Suppressor macrophage (primary cell): ENCODE measurements at regions not wholly inside any gene's neighbourhood (a gene's known extent, or its start where the extent isn't known, plus 50 kb on each side); places are given as distances from the start of the nearest gene placed in this dataset.
"Not testable (repeated sequence)": the region's sequence is repeated elsewhere in the genome, so short reads cannot be mapped to it uniquely, and the experiment has no call there.

ENCODE experiments used
- DNase-seq, 4 experiments: peaks; one replicate each; pipeline ENCODE4 v3.0.0-alpha.2; 2020 to 2022

- no peak for DNase-seq
Observed at GRCh38 chr4:138891631-138892031, 124.0 kb upstream of the NOCT start.

GRCh38 chr4:138890891-138891570 is 124.5 kb upstream of the NOCT start:
- DNase-seq, result no peak

- no peak for DNase-seq
Observed at GRCh38 chr4:138889216-138889615, 126.4 kb upstream of the NOCT start.

GRCh38 chr4:138887741-138888140 is 127.8 kb upstream of the NOCT start:
- no peak for DNase-seq

- DNase-seq, result no peak
Observed at GRCh38 chr4:138887341-138887740, 128.2 kb upstream of the NOCT start.

GRCh38 chr4:138879757-138880156 is 135.8 kb upstream of the NOCT start:
- DNase-seq, result no peak

- no peak for DNase-seq
Observed at GRCh38 chr4:138875891-138876608, 139.5 kb upstream of the NOCT start.

DNA sequence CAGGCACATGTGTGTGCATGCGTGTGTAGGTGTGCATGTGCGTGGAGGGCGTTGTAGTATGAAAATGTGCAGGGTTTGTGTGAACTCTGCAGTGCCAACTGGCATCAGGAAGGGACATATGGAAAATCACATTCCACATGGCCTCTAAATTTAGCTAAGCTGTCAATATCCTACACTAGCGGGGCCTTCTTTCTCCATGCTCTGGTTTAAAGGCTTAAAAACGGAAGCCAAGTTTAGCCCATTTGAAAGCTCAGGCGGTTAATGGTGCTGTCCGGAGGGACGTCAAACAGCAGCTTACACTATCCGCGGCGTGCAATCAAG is 144.1 kb upstream of the NOCT start:
- no peak for DNase-seq

- peak; percentile 76 to 82 (median 80) for DNase-seq
Observed at GRCh38 chr4:138870737-138871554, 144.6 kb upstream of the NOCT start.

- no peak for DNase-seq
Observed at GRCh38 chr4:138869631-138870030, 145.9 kb upstream of the NOCT start.

GRCh38 chr4:138869165-138869564 is 146.4 kb upstream of the NOCT start:
- no peak for DNase-seq

DNA sequence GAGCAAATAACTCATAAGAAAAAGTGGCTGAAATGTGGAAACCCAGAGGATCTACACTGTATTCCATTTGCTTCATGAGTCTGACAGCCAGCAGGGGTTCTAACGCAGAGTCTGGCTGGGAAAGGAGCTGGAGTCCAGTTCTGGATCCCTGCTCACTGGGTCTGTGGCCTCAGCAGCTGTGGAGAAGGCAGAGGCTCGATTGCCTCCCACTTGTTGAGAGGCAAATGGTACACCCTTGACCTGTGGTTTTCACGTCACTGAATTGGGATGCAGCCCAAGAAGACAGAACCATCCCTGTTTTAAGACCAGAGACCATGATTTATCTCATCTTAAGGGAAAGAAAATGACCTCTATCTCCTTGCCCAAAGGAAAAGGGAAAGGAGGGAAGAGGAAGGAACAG is 147.0 kb upstream of the NOCT start:
- no peak for DNase-seq

DNA sequence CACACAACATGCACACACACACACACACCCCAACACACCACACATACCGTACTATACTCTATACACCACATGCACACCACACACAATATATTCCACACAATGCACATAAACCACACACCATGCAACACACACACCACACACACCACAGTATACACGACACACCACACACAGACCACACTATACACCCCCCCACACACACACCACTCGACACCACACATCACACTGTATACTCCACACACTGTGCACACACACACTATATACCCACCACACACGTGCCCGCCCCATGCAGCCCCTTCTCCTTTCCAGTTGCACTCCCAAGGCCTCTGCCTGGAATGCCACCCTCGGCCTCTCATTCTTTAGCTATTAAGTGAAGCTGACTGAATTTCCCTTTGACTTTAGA is 148.2 kb upstream of the NOCT start:
- DNase-seq, result no peak

GRCh38 chr4:138866314-138866713 is 149.3 kb upstream of the NOCT start:
- DNase-seq, result no peak

- DNase-seq, result no peak
Observed at GRCh38 chr4:138865765-138866164, 149.8 kb upstream of the NOCT start.

DNA sequence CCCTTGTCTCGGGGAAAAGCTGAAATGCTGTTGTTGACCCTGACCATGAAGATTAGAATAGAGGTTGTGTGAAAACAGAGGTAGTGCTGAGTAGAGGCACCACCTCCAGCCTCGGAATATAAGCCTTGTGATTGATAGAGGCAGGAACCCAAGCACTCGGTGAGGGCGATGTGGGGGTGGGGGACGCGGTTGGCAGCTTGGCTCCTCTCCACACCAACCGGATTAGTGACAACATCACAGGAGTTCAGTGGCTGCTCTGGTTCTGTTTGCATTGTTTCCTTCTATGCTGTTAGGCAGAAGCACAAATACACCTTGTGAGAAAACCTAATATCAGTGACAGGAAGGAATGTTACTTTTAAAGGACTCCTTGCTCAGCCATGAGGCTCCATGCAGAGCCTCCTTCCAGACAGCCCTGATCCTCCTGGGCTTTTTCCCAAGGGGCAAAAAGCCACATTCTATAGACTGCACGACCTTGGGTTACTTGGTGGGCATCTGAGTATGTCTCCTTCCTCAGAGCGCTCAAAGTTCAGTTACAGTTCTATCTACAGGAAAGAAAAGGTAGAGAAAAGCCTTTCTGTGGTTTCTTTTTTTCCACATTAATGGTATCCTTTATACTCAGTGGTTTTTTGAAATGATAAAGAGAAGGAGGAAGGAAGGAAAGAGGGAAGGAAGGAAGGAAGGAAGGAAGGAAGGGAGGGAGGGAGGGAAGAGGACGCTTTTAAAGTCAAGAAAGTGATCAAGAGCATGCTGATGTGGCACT is 150.4 kb upstream of the NOCT start:
- DNase-seq, result no peak

GRCh38 chr4:138863160-138863559 is 152.4 kb upstream of the NOCT start:
- no peak for DNase-seq

GRCh38 chr4:138861135-138861534 is 154.4 kb upstream of the NOCT start:
- no peak for DNase-seq

DNA sequence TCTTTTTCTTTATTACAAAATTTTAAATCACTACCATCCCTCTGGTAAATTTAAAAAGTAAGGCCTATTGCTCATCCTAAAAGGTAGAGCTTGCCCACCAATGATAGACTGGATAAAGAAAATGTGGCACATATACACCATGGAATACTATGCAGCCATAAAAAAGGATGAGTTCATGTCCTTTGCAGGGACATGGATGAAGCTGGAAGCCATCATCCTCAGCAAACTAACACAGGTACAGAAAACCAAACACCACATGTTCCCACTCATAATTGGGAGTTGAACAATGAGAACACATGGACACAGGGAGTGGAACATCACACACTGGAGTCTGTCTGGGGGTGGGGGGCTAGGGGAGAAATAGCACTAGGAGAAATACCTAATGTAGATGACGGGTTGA is 155.2 kb upstream of the NOCT start:
- DNase-seq, result not testable (repeated sequence)

GRCh38 chr4:138859254-138859653 is 156.3 kb upstream of the NOCT start:
- no peak for DNase-seq

DNA sequence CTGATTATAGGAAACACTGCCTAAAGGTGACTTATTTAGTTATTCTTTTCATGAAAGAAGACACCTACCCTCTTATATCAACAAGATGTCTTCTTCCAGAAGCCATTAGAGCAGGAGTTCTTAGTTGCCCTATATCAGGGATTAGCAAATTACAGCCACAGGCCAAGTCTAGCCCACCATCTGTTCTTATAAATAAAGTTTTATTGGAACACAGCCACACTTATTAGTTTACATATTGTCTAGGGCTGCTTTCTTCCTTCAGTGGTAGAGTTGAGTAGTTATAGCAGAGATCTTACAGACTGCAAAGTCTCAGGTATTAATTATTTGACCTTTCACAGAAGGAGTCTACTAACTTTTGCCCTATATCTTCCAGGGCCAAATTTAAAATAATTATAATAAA is 157.2 kb upstream of the NOCT start:
- DNase-seq, result no peak

GRCh38 chr4:138857416-138857815 is 158.2 kb upstream of the NOCT start:
- no peak for DNase-seq

DNA sequence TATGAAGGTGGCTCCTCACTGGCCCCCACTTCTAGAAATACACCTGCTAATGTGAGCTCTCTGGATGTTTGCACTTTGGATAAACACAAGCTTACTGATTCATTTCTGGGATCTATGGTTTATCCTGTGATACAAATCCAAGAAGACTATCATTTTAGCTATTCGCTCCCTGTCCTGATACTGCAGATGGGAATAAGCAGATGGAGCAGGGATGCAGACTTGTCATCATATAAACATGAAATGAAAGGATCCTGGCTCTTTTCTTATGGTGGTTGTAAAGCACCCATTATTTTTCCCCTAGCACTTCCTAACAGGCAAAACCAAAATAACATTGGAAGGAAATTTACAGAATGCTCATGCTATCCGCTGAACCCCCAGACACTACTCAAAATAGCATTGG is 162.9 kb upstream of the NOCT start:
- DNase-seq, result no peak
